ENCODE measurements at regions not wholly inside any gene's neighbourhood (a gene's known extent, or its start where the extent isn't known, plus 50 kb on each side); places are given as distances from the start of the nearest gene placed in this dataset.

- H3K9me3 ChIP-seq (ENCODE audit: low read length), result no peaks in the 10 kb centered on the region
- no TSS peak for BruUV-seq (replicated peaks)
- 0 out of 2 replicates have a peak overlapping the region, but pooled peaks have one; percentile 33 for H2AFZ ChIP-seq (ENCODE audit: low read length)
- no peaks in the 10 kb centered on the region for H4K20me1 ChIP-seq (ENCODE audit: low read length)
- H3F3A ChIP-seq (ENCODE audit: low read length, unreplicated experiment), result no peaks in the 10 kb centered on the region
- intact Hi-C loops (cut with micrococcal nuclease), result loop anchor here (5.0 kb wide), 2 partner anchors 84 to 516 kb away; no protein-coding TSS in a partner anchor
- no peak overlapping the region for H3K4me2 ChIP-seq (ENCODE audit: low read length)
- peak; percentile 13 for DNase-seq
- no peaks in the 10 kb centered on the region for H3K27me3 ChIP-seq (ENCODE audit: low read length)
- peak; percentile 15; the same call in 1 of the 2 replicates for ATAC-seq
- TF ChIP-seq EZH2phosphoT487 (IDR thresholded peaks at IDR 0.05; ENCODE audit: borderline replicate concordance, low read length), result no peak
- TF ChIP-seq CTCF (conservative IDR thresholded peaks at IDR 0.05; ENCODE audit: low read depth, low read length), result no peak
- no peak for TF ChIP-seq EZH2 (IDR thresholded peaks at IDR 0.05; ENCODE audit: low read length, unreplicated experiment)
- no peaks in the 10 kb centered on the region for H3K9me2 ChIP-seq (replicated peaks; ENCODE audit: low read length)
- H3K79me2 ChIP-seq (ENCODE audit: low read length), result no peaks in the 10 kb centered on the region
- POLR2A ChIA-PET (ENCODE audit: unreplicated experiment), result no interaction called here
- H3K9ac ChIP-seq (ENCODE audit: low read length), result no peak overlapping the region
- no peaks in the 10 kb centered on the region for H3K4me1 ChIP-seq (ENCODE audit: insufficient read depth, low read length)
- no peaks in the 10 kb centered on the region for H3K36me3 ChIP-seq (ENCODE audit: low read depth, low read length)
- CTCF ChIA-PET, result no interaction called here
- H3K4me3 ChIP-seq (ENCODE audit: low read length), result no peak overlapping the region
- no peak overlapping the region for H3K27ac ChIP-seq (ENCODE audit: low read length)
Measured at GRCh38 chr3:165336786-165337185, 140.6 kb upstream of the SLITRK3 start.

Measured in PC-3 (cell line).